SKM-1 (cell line): ENCODE measurements at regions not wholly inside any gene's neighbourhood (a gene's known extent, or its start where the extent isn't known, plus 50 kb on each side); places are given as distances from the start of the nearest gene placed in this dataset.
"Not testable (repeated sequence)": the region's sequence is repeated elsewhere in the genome, so short reads cannot be mapped to it uniquely, and the experiment has no call there.

Experiments
- DNase-seq: peaks from one replicate; lab custom pipeline; 2025; ENCODE audit not compliant: unreplicated experiment; lab: John Stamatoyannopoulos, UW

- DNase-seq: not testable (repeated sequence)
Observed at GRCh38 chr7:67358738-67359137, 362.1 kb downstream of the TYW1 start.

DNA sequence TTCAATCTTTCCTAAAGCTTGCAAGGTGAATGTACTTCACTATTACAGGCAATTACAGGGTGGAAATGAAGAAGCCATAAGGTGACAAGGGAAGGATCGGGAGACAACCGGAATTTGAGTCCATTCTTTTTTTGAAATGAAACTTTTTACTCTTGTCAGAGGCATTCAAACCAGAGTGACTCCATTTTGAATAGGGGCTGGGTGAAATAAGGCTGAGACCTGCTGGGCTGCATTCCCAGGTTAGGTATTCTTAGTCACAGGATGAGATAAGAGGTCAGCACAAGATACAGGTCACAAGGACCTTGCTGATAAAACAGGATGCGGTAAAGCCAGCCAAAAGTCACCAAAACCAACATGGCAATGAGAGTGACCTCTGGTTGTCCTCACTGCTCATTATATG, 363.3 kb downstream of the TYW1 start:
- no peak for DNase-seq

DNA sequence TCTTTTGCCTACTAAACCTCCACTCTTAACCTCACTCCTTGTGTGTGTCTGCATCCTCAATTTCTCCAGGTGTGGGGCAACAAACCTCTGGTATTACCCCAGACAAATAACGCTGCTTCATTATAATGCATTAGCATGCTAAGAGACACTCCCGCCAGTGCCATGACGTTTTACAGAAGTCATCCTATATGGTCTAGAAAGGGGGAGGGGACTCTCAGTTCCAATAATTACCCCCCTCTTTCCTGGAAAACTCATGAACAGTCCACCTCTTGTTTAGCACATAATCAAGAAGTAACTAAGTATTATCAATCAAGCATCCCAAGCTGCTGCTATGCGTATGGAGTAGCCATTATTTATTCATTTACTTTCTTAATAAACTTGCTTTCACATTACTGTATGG, 364.5 kb downstream of the TYW1 start:
- no peak for DNase-seq

DNA sequence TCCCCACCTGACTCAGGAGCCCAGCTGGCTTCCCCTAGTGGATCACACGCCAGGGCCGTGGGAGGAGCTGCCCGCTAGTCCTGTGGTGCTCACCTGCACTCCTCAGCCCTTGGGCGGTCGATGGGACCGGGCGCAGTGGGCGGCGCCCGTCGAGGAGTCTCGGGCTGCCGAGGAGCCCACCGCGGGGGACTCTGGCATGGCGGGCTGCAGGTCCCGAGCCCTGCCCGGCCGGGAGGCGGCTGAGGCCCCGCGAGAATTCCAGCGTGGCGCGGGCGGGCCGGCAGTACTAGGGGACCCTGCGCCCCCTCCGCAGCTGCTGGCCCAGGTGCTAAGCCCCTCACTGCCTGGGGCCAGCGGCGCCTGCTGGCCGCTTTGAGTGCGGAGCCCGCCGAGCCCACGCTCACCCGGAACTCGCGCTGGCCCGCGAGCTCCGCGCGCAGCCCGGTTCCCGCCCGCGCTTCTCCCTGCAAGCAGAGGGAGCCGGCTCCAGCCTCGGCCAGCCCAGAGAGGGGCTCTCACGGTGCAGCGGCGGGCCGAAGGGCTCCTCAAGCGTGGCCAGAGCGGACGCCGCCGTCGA, 367.9 kb downstream of the TYW1 start:
- no peak for DNase-seq

DNA sequence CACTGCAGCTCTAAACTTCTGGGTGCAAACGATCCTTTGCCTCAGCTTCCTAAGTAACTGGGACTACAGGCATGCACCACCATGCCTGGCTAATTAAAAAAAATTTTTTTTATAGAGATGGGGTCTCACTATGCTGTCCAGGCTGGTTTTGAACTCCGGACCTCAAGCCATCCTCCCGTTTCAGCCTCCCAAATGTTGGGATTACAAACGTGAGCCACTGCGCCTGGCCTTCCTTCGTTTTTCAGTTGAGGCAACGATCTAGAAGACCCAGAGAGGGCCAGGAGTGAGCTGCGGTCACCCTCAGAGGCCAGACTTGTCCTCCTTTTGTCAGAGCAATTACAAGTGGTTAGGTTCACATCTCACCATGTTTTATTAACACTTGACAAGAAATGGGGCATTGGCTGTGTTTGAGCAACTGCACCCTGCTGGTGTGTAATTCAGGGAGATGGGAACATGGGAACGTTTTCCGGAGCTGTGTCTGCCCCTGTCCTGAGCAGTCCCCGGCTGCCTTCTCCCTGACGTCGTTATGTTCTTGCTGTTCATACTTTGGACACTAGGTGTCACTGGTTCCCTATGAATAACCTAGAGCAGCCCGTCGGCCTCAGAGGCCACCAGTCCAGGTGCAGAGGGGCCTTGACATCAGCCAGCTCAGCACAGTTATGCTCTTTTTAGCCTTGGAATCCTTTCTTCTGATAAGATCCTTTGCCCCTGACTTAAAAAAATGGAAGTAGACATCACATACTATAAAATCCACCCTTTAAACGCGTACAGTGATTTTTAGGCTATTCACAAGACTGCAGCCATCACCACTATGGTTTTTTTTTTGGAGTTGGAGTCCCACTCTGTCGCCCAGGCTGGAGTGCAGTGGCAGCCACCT, 375.0 kb downstream of the TYW1 start:
- peak; percentile 46 for DNase-seq

GRCh38 chr7:67373389-67373788, 376.8 kb downstream of the TYW1 start:
- DNase-seq: not testable (repeated sequence)

GRCh38 chr7:67375427-67375826, 378.8 kb downstream of the TYW1 start:
- no peak for DNase-seq

DNA sequence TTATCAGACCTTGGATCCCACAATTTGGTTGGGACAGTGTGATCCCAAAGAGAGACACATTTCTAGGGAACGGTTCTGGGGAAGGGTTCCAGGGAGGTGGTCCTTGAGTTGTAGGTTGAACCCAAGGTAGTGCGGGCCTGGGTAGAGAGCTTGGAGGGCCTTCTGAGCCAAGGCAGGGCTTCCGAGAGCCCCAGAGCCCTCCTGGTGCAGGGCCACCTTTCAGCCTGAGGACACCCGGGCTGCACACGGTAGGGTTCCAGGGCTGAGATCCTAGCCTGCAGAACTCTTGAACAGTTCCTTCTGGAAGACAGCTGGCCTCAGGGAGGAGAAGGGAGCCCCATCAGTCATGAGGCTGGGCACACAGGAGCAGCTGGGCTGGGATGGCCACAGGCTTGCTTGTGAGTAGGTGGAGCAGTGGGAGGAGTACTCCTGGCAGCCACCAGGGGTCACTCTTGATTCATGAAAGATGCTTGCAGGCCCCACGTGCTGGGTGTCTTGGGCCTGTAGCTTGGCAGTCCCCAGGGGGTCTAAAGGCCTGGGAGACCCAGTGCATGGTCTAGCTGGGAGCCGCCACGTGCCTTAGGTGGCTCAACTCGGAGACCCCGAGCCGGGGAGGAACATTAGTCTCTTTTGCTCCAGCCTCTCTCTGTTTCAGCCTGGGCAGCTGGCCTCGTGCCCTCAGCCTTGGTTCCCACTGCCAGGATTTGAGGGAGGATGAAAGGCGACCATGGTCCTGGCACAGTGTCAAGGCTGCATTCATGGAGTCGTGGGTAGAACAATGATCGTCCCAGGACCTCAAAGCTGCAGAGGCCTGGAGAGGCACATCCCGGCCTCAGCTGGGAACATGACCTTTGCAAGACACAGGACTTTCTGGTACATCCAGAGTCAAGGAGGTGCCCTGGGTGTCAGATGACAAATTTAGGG, 381.6 kb downstream of the TYW1 start:
- DNase-seq: peak; percentile 41

- DNase-seq: no peak
Observed at GRCh38 chr7:67380326-67380725, 383.7 kb downstream of the TYW1 start.

DNA sequence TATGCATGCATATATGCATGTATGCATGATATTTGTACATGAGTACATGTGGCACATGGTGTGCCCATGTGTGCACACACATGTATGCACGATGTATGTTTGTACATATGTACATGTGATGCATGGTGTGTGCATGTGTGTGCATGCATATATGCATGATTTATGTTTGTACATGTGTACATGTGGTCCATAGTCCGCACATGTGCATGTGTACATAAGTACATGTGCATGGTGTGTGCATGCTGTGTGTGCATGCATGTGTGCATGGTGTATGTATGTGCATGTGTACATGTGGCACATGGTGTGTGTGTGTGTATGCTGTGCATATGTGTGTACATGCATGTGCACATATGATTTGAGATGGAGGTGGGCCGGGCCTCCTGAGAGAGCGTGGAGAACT, 384.2 kb downstream of the TYW1 start:
- no peak for DNase-seq

DNA sequence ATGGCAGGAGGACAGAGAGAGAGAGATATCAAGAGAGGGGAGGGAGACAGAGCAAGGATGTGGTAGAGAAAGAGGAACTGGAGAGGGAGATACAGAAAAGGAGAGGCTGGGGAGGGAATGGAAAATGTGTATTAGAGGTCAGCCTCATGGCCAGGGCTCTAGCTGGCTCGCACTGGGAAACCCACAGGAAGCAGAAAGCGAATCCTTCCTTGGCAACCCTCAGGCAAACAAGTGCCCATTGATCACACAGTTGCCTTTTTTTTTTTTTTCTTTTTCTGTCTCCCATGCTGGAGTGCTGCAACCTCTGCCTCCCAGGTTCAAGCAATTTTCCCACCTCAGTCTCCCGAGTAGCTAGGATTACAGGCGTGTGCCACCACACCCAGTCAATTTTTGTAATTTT, 391.2 kb downstream of the TYW1 start:
- DNase-seq: no peak

DNA sequence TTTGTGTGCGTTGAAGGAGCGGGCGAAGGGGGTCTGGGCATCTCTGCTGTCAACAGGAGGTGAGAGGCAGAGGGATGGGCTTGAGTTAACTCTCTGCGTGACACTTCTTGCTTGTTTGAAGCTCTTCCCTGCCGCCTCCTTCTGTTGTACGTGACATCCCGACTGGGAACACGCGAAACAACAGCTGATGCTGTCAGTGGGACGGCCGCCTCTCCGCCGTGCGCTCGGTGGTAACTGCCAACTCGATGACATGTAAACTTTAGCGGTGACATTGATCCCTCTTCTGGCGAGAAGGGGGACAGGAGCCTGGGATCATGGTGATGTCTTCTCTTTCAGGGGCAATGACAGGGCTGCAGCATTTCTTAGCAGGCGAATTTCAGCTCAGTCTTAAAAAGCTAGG, 394.5 kb downstream of the TYW1 start:
- DNase-seq: no peak

DNA sequence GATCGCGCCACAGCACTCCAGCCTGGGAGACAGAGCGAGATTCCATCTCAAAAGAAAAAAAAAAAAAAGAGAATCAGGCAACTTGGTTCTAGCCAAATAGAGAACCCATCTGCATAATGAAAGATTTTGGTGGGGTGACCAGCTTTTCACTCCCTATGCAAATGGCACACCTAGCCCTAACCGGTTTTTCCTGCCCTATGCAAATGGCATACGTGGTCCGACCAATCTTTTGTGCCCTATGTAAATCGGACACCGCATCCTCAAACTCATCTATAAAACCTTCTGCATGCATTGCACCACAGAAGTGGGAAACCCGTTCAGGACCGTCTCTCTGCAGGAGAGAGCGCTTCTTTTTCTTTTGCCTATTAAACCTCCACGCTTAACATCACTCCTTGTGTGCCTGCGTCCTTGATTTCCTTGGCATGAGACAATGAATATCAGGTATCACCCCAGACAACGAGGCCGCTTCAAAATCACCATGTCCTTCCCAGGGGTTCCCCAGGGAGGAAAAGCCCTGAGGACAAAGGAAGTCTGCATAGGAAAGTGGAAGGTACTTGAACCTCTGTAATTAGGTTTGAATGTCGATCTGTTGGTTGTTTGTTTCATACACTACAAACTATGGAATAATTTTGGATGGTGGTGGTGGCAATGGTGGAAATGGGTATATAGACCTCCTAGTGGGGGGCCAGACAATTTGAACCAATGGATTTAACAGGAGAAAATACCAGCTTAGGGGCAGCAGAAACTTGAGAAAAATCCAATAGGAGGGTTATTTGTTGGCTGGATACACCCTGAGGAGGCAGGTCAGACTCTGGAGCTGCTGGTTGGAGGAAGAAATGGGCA, 396.2 kb downstream of the TYW1 start:
- DNase-seq: no peak

DNA sequence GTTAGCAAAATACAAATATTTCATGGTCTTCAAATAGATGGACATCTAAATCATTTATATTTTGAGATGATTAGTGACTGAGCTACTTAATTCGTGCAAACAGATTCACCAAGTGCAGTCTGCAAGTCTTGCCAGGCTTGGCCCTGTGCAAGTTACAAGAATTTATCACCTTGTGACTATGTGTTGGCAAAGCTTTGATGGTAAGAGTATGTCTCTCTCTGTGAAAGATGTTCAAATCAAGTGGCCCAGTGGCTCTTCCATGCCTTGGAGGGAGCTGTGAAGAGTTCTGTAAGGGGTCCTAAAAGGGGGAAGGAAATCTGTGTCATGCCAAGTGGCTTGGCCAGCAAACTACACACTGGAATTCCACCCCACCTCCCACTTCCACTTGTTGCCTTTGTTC, 397.3 kb downstream of the TYW1 start:
- DNase-seq: no peak

GRCh38 chr7:67398916-67399315, 402.3 kb downstream of the TYW1 start:
- no peak for DNase-seq

DNA sequence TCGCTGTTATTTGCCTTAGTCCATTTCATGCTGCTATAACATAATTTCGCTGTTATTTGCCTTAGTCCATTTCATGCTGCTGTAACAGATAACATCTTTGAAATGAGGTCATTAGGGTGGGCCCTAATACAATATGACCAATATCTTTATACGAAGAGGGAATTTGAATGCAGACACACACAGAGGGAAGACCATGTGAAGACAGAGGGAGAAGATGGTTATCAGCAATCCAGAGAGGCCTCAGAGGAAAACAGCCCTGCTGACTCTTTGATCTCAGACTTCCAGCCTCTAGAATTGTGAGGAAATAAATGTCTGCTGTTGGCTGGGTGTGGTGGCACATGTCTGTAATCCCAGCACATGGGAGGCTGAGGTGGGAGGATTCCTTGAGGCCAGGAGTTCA, 404.9 kb downstream of the TYW1 start:
- DNase-seq: no peak

DNA sequence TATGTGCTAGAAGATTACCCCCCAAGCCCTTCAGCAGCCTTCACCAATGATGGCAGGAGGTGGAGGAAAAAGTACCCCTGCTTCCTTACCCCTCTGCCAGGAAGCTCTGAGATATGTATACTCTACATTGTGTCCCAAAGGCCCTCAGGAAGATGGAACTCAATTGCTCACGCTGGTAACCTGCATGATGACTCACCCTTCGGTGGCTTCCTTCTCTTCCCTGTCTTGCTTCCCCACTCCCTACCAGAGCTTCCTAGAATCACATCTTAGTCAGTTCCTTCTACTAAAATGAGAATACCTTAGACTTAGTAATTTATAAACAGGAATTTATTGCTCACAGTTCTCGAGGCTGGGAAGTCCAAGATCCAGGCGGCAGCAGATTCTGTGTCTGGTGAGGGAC, 405.6 kb downstream of the TYW1 start:
- DNase-seq: no peak

GRCh38 chr7:67406976-67407375, 410.3 kb downstream of the TYW1 start:
- DNase-seq: no peak

DNA sequence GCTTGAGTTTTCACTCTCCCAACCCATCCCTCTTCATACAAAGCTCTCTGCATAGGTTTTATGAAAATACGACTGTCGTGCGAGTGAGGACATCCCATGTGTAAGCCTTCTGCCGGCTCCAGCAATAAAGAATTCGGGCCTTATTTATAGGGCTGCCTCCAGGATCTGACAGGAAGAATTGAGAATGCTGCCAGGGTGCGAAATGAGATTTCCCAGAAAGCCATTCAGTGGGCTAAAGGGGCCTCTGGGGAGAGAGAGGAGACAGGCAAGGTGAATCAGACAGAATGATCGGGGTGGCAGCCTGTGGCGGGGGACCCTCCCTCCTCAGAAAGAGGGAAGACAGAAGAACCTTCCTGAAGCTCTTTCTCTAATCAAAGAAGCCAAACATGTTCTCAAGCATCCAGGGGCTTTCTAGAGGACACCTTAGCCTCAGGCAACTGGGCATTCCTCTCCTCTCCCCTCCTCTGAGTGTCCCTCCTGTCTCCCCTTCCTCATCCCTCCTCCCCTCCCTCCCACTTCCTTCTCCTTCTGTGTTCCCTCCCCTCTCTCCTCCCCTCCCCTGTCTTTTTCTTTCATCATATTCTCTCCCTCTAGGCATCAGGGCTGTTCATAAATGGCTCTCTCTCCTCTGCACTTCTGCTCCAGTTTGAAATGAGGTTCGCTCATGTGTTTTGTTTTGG, 410.9 kb downstream of the TYW1 start:
- DNase-seq: no peak

DNA sequence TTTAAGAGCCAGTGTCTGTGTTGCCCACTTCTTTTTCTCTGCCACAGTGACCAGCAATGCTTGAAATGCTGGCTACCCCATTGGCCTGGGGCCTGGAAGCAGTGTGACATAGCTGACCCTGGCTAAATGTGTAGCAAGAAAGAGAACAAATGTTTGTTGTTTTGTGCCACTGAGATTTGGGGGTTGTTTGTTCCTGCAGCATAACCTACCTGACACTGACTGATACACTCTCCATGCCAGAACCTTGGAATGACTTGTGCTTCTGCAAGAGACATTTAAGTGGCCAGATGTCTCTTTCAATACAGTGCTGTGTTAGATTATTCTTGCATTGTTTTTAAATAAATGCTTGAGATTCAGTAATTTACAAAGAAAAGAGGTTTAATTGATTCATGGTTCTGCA, 411.5 kb downstream of the TYW1 start:
- no peak for DNase-seq
